SU-DHL-6 (cell line): ENCODE measurements at regions not wholly inside any gene's neighbourhood (a gene's known extent, or its start where the extent isn't known, plus 50 kb on each side); places are given as distances from the start of the nearest gene placed in this dataset.

Source experiments
- H2AFZ ChIP-seq: fragments of 200-600 bp; sonication (generic); 2 replicates; pipeline ENCODE4 v1.6.1; 2014; ENCODE audit warnings: low read depth, mild to moderate bottlenecking, moderate library complexity, mixed read lengths, antibody characterized with exemption, low read length; ENCODE audit not compliant: severe bottlenecking
- H3F3A ChIP-seq: fragments of 200-600 bp; shearing (Covaris generic); 2 replicates; pipeline ENCODE4 v1.6.0; 2016; ENCODE audit warnings: antibody characterized with exemption, mild to moderate bottlenecking; ENCODE audit not compliant: insufficient read depth
- H3K27ac ChIP-seq: fragments of 200-600 bp; sonication (generic); 2 replicates; pipeline ENCODE4 v1.5.1; 2016; ENCODE audit warnings: low read depth, mild to moderate bottlenecking, low read length, moderate library complexity, mixed read lengths
- H3K27me3 ChIP-seq: fragments of 200-600 bp; sonication (generic), shearing (Covaris generic); 2 replicates; pipeline ENCODE4 v1.6.0; 2014; ENCODE audit warnings: mild to moderate bottlenecking, low read length
- H3K36me3 ChIP-seq: fragments of 200-600 bp; sonication (generic); 2 replicates; pipeline ENCODE4 v1.6.1; 2014; ENCODE audit warnings: mild to moderate bottlenecking, low read length, mixed read lengths
- H3K4me2 ChIP-seq: fragments of 300-600, 200-600 bp; shearing (Covaris generic), sonication (generic); 2 replicates; pipeline ENCODE4 v1.6.0; 2014; ENCODE audit warnings: low read length, low read depth, mild to moderate bottlenecking; ENCODE audit not compliant: poor library complexity, severe bottlenecking
- H3K4me3 ChIP-seq: fragments of 200-600 bp; sonication (generic); 2 replicates; pipeline ENCODE4 v1.5.1; 2014; ENCODE audit warnings: antibody characterized with exemption, low read length, mild to moderate bottlenecking, mixed read lengths; ENCODE audit not compliant: insufficient read depth, poor library complexity, severe bottlenecking
- H3K79me2 ChIP-seq: fragments of 200-600 bp; sonication (generic); 2 replicates; pipeline ENCODE4 v1.6.1; 2014; ENCODE audit warnings: mild to moderate bottlenecking, low read length, moderate library complexity; ENCODE audit not compliant: insufficient read depth
- H3K9ac ChIP-seq: fragments of 200-600 bp; sonication (generic); 2 replicates; pipeline ENCODE4 v1.7.0; 2014; ENCODE audit warnings: mild to moderate bottlenecking, low read length
- H3K9me2 ChIP-seq: fragments of 200-600 bp; sonication (generic); replicated peaks from 2 replicates; pipeline ENCODE4 v1.6.1; 2014; ENCODE audit warnings: low read length; ENCODE audit not compliant: insufficient read depth
- H3K9me3 ChIP-seq: fragments of 200-600 bp; sonication (generic); 2 replicates; pipeline ENCODE4 v1.6.1; 2014; ENCODE audit warnings: low read length, mixed read lengths; ENCODE audit not compliant: insufficient read depth
- H4K20me1 ChIP-seq: fragments of 200-600 bp; sonication (generic); 2 replicates; pipeline ENCODE4 v1.6.1; 2014; ENCODE audit warnings: low read depth, mild to moderate bottlenecking, antibody characterized with exemption, low read length, moderate library complexity, mixed read lengths
- EZH2phosphoT487 ChIP-seq: fragments of 200-600 bp; sonication (generic), shearing (Covaris generic); conservative IDR thresholded peaks from 2 replicates; pipeline ENCODE4 v1.6.1; 2018; ENCODE audit warnings: mild to moderate bottlenecking, antibody characterized with exemption, low read length, moderate library complexity, mixed read lengths
- TF ChIP-seq, protein P1 (sequence below): fragments of 200-600 bp; sonication (generic); IDR thresholded peaks from one replicate; pipeline ENCODE4 v1.5.1; 2017; ENCODE audit warnings: antibody characterized with exemption, mild to moderate bottlenecking, low read length, moderate library complexity; ENCODE audit not compliant: insufficient read depth, poor library complexity, severe bottlenecking

DNA sequence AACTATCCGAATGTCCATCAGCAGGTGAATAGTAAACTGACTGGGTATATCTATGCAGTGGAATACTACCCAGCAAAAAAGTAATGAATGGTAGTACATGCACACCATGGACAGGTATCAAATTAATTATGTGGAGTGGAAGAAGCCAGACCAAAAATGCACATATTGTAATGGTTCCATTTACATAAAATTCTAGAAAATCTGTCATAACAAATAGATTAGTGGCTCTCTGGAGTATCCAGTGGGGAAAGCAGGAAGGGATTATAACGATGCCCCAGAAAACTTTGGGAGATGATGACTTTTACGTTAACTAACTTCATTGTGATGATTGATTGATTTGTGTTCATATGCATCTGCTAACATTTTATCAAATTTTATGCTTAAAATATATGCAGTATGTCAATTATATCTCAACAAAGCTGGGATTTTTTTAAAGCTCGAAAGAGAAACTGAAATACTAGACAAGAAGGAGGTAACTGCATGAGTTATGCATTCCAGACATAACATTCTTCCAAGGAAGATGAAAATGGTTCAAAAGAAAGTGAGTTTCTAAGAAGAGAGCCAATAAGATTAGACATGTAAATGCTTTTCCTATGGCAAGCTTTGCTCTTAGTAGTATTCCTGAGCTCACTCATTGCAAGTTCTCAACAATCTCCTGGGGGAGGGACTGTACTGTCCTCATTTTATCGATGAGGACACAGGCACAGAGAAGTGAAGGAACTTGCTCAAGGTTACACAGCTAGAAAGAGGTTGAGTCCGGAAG, 58.6 kb upstream of the MSX1 start:
- Histone ChIP-seq H3K4me2 (no peak overlapping the region), H3K4me3 (no peak overlapping the region), H3K79me2 (no peaks in the 10 kb centered on the region), H3K9ac (no peak overlapping the region), H3F3A (no peaks in the 10 kb centered on the region), H3K9me3 (no peaks in the 10 kb centered on the region), H3K9me2 (no peaks in the 10 kb centered on the region), H4K20me1 (peaks cover 4% of the 10 kb centered on the region; the same call in 1 of the 2 replicates), H3K27me3 (no peaks in the 10 kb centered on the region), H3K36me3 (no peaks in the 10 kb centered on the region), H3K27ac (no peak overlapping the region), H2AFZ (no peak overlapping the region)
- no peak for TF ChIP-seq EZH2phosphoT487
- TF ChIP-seq, protein P1, sequence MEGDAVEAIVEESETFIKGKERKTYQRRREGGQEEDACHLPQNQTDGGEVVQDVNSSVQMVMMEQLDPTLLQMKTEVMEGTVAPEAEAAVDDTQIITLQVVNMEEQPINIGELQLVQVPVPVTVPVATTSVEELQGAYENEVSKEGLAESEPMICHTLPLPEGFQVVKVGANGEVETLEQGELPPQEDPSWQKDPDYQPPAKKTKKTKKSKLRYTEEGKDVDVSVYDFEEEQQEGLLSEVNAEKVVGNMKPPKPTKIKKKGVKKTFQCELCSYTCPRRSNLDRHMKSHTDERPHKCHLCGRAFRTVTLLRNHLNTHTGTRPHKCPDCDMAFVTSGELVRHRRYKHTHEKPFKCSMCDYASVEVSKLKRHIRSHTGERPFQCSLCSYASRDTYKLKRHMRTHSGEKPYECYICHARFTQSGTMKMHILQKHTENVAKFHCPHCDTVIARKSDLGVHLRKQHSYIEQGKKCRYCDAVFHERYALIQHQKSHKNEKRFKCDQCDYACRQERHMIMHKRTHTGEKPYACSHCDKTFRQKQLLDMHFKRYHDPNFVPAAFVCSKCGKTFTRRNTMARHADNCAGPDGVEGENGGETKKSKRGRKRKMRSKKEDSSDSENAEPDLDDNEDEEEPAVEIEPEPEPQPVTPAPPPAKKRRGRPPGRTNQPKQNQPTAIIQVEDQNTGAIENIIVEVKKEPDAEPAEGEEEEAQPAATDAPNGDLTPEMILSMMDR, result no peak

GRCh38 chr4:4794421-4794820, 65.0 kb upstream of the MSX1 start:
- H3K4me3 ChIP-seq, result no peak overlapping the region
- H3K9ac ChIP-seq, result no peak overlapping the region
- no peaks in the 10 kb centered on the region for H4K20me1 ChIP-seq
- no peak overlapping the region for H3K27ac ChIP-seq
- no peaks in the 10 kb centered on the region for H3K9me3 ChIP-seq
- H3K36me3 ChIP-seq, result no peaks in the 10 kb centered on the region
- no peaks in the 10 kb centered on the region for H3K27me3 ChIP-seq
- no peaks in the 10 kb centered on the region for H3K79me2 ChIP-seq
- no peaks in the 10 kb centered on the region for H3K9me2 ChIP-seq
- no peak overlapping the region for H3K4me2 ChIP-seq
- H3F3A ChIP-seq, result no peaks in the 10 kb centered on the region
- H2AFZ ChIP-seq, result no peak overlapping the region
- TF ChIP-seq, protein P1, result no peak
- TF ChIP-seq EZH2phosphoT487, result no peak

DNA sequence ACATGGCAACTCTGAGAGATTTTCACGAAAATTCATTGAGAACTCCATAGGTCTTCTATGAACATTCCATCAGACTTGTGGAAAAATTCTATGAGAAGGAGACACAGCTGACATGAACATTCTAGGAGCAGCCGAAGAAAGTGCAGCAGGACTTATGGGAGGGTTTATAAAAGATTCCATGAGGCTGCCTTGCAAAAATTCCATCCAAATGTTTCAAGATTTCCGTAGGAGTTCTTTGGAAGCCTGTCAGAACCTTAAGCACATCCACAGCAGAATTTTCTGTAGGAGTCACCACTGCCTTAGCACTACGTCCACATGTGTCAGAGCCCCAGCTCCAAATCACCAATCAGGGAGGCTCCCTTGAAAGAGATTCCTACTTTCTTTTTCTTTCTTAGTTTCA, 67.0 kb upstream of the MSX1 start:
- H3K9me2 ChIP-seq, result no peaks in the 10 kb centered on the region
- no peak overlapping the region for H3K27ac ChIP-seq
- no peak overlapping the region for H3K4me3 ChIP-seq
- H2AFZ ChIP-seq, result no peak overlapping the region
- no peak overlapping the region for H3K4me2 ChIP-seq
- TF ChIP-seq, protein P1, result no peak
- no peak for TF ChIP-seq EZH2phosphoT487
- no peaks in the 10 kb centered on the region for H3K27me3 ChIP-seq
- no peaks in the 10 kb centered on the region for H3F3A ChIP-seq
- H3K9ac ChIP-seq, result no peak overlapping the region
- peaks cover 13% of the 10 kb centered on the region; the same call in 1 of the 2 replicates for H3K9me3 ChIP-seq
- H3K36me3 ChIP-seq, result no peaks in the 10 kb centered on the region
- no peaks in the 10 kb centered on the region for H4K20me1 ChIP-seq
- no peaks in the 10 kb centered on the region for H3K79me2 ChIP-seq
